ENCODE measurements at regions not wholly inside any gene's neighbourhood (a gene's known extent, or its start where the extent isn't known, plus 50 kb on each side); places are given as distances from the start of the nearest gene placed in this dataset.

DNA sequence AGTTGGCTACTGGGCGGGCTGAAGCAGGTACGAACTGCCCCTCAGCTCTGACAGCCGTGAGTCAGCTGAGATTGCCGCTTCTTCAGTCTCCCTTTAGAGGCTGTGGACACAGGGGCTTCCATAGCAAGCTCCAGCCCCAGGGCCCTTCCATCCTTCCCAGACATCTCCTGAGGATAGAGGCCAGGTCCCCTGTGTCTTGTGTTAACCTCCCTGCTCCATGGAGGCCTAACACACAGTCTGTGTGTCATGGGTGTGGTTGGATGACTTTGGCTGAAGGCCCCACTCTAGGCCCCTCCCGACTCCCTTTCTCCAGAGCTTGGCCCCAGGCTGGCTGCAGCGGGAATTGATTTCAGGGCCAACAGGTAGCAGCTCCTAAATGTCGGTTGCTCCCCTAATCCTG lies 116.1 kb upstream of the TLE3 start:
- no peaks in the 10 kb centered on the region for H3K36me3 ChIP-seq
- no peak for DNase-seq
- WGBS, 2 donors (ENCODE audit: low coverage in 1 of 2) = 77 to 80% methylated on average over 2 to 7 of the region's 7 CpGs
- no peak for TF ChIP-seq POLR2AphosphoS5 (IDR thresholded peaks at IDR 0.05)
- TF ChIP-seq, protein P1, sequence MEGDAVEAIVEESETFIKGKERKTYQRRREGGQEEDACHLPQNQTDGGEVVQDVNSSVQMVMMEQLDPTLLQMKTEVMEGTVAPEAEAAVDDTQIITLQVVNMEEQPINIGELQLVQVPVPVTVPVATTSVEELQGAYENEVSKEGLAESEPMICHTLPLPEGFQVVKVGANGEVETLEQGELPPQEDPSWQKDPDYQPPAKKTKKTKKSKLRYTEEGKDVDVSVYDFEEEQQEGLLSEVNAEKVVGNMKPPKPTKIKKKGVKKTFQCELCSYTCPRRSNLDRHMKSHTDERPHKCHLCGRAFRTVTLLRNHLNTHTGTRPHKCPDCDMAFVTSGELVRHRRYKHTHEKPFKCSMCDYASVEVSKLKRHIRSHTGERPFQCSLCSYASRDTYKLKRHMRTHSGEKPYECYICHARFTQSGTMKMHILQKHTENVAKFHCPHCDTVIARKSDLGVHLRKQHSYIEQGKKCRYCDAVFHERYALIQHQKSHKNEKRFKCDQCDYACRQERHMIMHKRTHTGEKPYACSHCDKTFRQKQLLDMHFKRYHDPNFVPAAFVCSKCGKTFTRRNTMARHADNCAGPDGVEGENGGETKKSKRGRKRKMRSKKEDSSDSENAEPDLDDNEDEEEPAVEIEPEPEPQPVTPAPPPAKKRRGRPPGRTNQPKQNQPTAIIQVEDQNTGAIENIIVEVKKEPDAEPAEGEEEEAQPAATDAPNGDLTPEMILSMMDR (IDR thresholded peaks at IDR 0.05) = no peak
- TF ChIP-seq POLR2A (IDR thresholded peaks at IDR 0.05) = no peak
- no peak for TF ChIP-seq EP300 (IDR thresholded peaks at IDR 0.05; ENCODE audit: low read depth)
- in situ Hi-C loops (cut with MboI; ENCODE audit: low pct_ligation_motif_present in 1 of 4, low pct_unique_long_range_greater_than_20kb in 1 of 4, low sequenced_read_pairs in 3 of 4) (no loop called here), intact Hi-C loops (cut with DNase I; ENCODE audit: low total_unique reads) (no loop called here)
- no peak overlapping the region for H3K4me3 ChIP-seq
- H3K4me1 ChIP-seq = peaks cover 0 to 8% (median 0%) of the 10 kb centered on the region in 4 donors
- H3K9me3 ChIP-seq = no peaks in the 10 kb centered on the region
- no peak overlapping the region for H3K27ac ChIP-seq
- peaks cover 13% of the 10 kb centered on the region for H3K27me3 ChIP-seq

DNA sequence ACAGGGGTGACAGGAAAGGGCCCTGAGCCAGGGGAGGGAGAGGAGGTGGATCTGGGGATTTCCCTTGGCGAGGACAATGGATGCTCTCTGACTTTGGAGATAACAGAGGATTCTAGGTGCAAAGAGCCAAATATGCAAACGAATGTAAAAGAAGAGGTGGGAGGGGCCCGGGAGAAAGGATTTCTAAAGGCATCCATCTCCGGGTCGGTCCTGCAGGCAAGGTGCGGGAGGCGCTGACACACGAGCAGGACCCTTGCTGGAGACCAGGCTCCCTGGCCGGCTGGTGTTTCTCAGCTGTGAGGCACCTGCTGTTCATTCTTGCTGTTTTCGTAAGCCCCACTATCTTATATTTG lies 115.2 kb upstream of the TLE3 start:
- Histone ChIP-seq H3K36me3 (no peaks in the 10 kb centered on the region), H3K27me3 (peaks cover 13% of the 10 kb centered on the region), H3K27ac (no peak overlapping the region), H3K9me3 (no peaks in the 10 kb centered on the region), H3K4me1 (peaks cover 0 to 8% (median 0%) of the 10 kb centered on the region in 4 donors), H3K4me3 (no peak overlapping the region)
- DNase-seq = no peak
- 90 to 92% methylated on average over 8 to 10 of the region's 10 CpGs for WGBS, 2 donors (ENCODE audit: low coverage in 1 of 2)
- intact Hi-C loops (cut with DNase I; ENCODE audit: low total_unique reads) (no loop called here), in situ Hi-C loops (cut with MboI; ENCODE audit: low pct_ligation_motif_present in 1 of 4, low pct_unique_long_range_greater_than_20kb in 1 of 4, low sequenced_read_pairs in 3 of 4) (no loop called here)
- no peak for TF ChIP-seq POLR2AphosphoS5 (IDR thresholded peaks at IDR 0.05)
- TF ChIP-seq, protein P1 (IDR thresholded peaks at IDR 0.05) = no peak
- TF ChIP-seq POLR2A (IDR thresholded peaks at IDR 0.05) = no peak
- TF ChIP-seq EP300 (IDR thresholded peaks at IDR 0.05; ENCODE audit: low read depth) = no peak

DNA sequence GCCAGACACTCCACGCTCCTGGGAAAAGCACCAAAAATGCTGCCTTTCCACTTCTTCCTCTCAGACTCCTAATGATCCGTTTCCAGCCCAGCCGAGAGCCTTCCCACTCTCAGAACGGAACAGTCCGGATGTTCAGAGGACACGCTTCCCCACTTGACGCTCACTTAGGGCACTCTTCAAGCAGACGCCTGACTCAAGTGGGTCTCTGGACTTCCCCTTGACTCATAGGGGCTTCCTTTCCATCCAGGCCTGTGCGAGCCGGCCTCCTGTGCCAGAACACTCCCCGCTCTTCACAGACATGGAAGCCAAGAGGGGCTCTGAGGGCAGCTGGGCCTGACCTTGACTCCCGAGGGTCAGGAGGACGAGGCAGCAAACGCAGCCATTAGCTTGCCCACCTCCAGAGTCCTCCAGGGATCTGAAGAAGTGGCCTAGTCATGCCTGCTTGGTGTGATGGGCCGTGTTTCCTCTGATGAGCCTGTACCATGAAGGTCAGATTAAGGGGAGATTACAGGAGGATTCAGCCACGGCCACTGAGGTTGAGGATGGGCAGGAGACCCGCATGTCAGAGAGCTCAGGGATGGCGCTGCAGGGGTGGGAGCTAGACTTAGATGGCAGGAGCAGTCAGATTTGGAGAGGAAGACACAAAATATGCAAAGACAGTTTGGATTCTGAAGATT lies 114.7 kb upstream of the TLE3 start:
- intact Hi-C loops (cut with DNase I; ENCODE audit: low total_unique reads) (no loop called here), in situ Hi-C loops (cut with MboI; ENCODE audit: low pct_ligation_motif_present in 1 of 4, low pct_unique_long_range_greater_than_20kb in 1 of 4, low sequenced_read_pairs in 3 of 4) (no loop called here)
- TF ChIP-seq POLR2AphosphoS5 (IDR thresholded peaks at IDR 0.05) = no peak
- TF ChIP-seq EP300 (IDR thresholded peaks at IDR 0.05; ENCODE audit: low read depth) = no peak
- Histone ChIP-seq H3K27me3 (peaks cover 13% of the 10 kb centered on the region), H3K4me3 (no peak overlapping the region), H3K9me3 (no peaks in the 10 kb centered on the region), H3K27ac (no peak overlapping the region), H3K36me3 (no peaks in the 10 kb centered on the region), H3K4me1 (peaks cover 0 to 8% (median 0%) of the 10 kb centered on the region in 4 donors)
- no peak for DNase-seq
- WGBS, 2 donors (ENCODE audit: low coverage in 1 of 2) = 73 to 90% methylated on average over 2 to 18 of the region's 18 CpGs

DNA sequence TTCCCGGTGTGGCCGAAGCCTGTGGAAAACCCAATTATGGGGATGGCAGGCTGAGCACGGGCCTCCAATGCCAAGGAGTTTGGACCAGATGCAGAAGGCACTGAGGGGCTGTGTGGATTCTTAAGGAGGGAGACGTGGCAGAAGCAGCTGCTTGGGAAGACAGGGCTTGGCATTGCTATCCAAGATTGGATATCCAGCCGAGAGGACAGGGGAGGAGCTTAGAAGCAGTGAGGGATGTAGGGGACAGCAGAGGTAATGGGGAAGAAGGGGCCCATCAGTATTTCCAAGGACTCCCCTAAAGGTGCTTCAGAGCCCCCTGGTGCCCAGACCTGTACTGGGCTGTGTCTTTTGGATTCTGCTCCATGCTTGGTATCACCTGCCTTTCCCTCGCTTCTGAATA lies 112.8 kb upstream of the TLE3 start:
- no peak for TF ChIP-seq POLR2AphosphoS5 (IDR thresholded peaks at IDR 0.05)
- TF ChIP-seq, protein P1 (IDR thresholded peaks at IDR 0.05) = no peak
- TF ChIP-seq POLR2A (IDR thresholded peaks at IDR 0.05) = no peak
- no peak for TF ChIP-seq EP300 (IDR thresholded peaks at IDR 0.05; ENCODE audit: low read depth)
- in situ Hi-C loops (cut with MboI; ENCODE audit: low pct_ligation_motif_present in 1 of 4, low pct_unique_long_range_greater_than_20kb in 1 of 4, low sequenced_read_pairs in 3 of 4) (no loop called here), intact Hi-C loops (cut with DNase I; ENCODE audit: low total_unique reads) (no loop called here)
- no peak for DNase-seq
- WGBS, 2 donors (ENCODE audit: low coverage in 1 of 2) = 88 to 89% methylated on average over 6 of the region's 6 CpGs
- H3K9me3 ChIP-seq = no peaks in the 10 kb centered on the region
- peaks cover 0 to 8% (median 0%) of the 10 kb centered on the region in 4 donors for H3K4me1 ChIP-seq
- no peaks in the 10 kb centered on the region for H3K36me3 ChIP-seq
- H3K4me3 ChIP-seq = no peak overlapping the region
- H3K27ac ChIP-seq = no peak overlapping the region
- peaks cover 13% of the 10 kb centered on the region for H3K27me3 ChIP-seq

DNA sequence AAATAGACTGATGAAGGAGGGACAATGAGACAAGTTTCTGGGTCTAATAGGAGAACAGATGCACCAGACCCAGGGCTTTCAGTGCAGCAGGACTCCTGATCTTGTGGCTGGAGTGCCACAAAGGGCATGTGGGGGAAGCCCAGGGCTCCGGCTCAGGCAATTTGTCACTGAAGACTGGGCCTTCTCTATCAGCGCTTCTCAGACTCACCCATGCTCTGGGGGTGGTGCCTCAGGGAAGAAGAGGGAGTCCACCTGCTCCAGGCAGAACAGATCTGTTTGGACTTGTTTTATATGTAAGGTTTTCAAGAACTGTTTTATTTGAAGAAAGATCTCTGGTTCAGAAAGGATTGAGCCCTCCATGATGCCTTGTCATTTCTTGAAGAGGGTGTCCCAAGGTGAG lies 112.4 kb upstream of the TLE3 start:
- Histone ChIP-seq H3K9me3 (no peaks in the 10 kb centered on the region), H3K4me1 (peaks cover 0 to 8% (median 0%) of the 10 kb centered on the region in 4 donors), H3K27me3 (peaks cover 13% of the 10 kb centered on the region), H3K36me3 (no peaks in the 10 kb centered on the region), H3K4me3 (no peak overlapping the region), H3K27ac (no peak overlapping the region)
- DNase-seq = no peak
- intact Hi-C loops (cut with DNase I; ENCODE audit: low total_unique reads) (no loop called here), in situ Hi-C loops (cut with MboI; ENCODE audit: low pct_ligation_motif_present in 1 of 4, low pct_unique_long_range_greater_than_20kb in 1 of 4, low sequenced_read_pairs in 3 of 4) (no loop called here)
- TF ChIP-seq POLR2A (IDR thresholded peaks at IDR 0.05) = no peak
- no peak for TF ChIP-seq EP300 (IDR thresholded peaks at IDR 0.05; ENCODE audit: low read depth)
- TF ChIP-seq POLR2AphosphoS5 (IDR thresholded peaks at IDR 0.05) = no peak
- TF ChIP-seq, protein P1 (IDR thresholded peaks at IDR 0.05) = no peak
- 90 to 93% methylated on average over 2 of the region's 2 CpGs for WGBS, 2 donors (ENCODE audit: low coverage in 1 of 2)

Measured in transverse colon (tissue), 4 donors.